Trophoblast cell (in vitro differentiated cells and primary cell): ENCODE measurements at regions not wholly inside any gene's neighbourhood (a gene's known extent, or its start where the extent isn't known, plus 50 kb on each side); places are given as distances from the start of the nearest gene placed in this dataset.

Experiments used
- DNase-seq, 2 donors: peaks; one replicate each; pipeline ENCODE4 v3.0.0-alpha.2; 2016
- H2AFZ ChIP-seq: 2 replicates; pipeline ENCODE4 v1.6.1; 2013; ENCODE audit warnings: low read length, moderate library complexity, mild to moderate bottlenecking; ENCODE audit not compliant: insufficient read depth, poor library complexity
- H2AK5ac ChIP-seq: 2 replicates; pipeline ENCODE4 v1.6.1; 2013; ENCODE audit warnings: mild to moderate bottlenecking, low read length
- H2BK120ac ChIP-seq: 2 replicates; pipeline ENCODE4 v1.6.1; 2013; ENCODE audit warnings: low read length, mild to moderate bottlenecking, moderate library complexity; ENCODE audit not compliant: insufficient read depth, poor library complexity
- H2BK12ac ChIP-seq: 2 replicates; pipeline ENCODE4 v1.6.1; 2013; ENCODE audit warnings: mild to moderate bottlenecking, low read length, moderate library complexity
- H2BK5ac ChIP-seq: 2 replicates; pipeline ENCODE4 v1.6.1; 2013; ENCODE audit warnings: low read length, low read depth, moderate library complexity, mild to moderate bottlenecking; ENCODE audit not compliant: poor library complexity
- H3K14ac ChIP-seq: 2 replicates; pipeline ENCODE4 v1.6.1; 2013; ENCODE audit warnings: mild to moderate bottlenecking, low read length
- H3K18ac ChIP-seq: 2 replicates; pipeline ENCODE4 v1.6.1; 2013; ENCODE audit warnings: mild to moderate bottlenecking, low read length
- H3K23ac ChIP-seq: 2 replicates; pipeline ENCODE4 v1.6.1; 2013; ENCODE audit warnings: low read length
- H3K27ac ChIP-seq: 2 replicates; pipeline ENCODE4 v1.5.1; 2013; ENCODE audit warnings: low read depth, mild to moderate bottlenecking, inconsistent platforms, low read length, moderate library complexity
- H3K27me3 ChIP-seq: 2 replicates; pipeline ENCODE4 v1.6.1; 2013; ENCODE audit warnings: inconsistent platforms, mild to moderate bottlenecking, low read length, moderate library complexity; ENCODE audit not compliant: insufficient read depth
- H3K36me3 ChIP-seq, 2 experiments: 1 replicate in 1 of 2; 2 replicates in 1 of 2; pipeline ENCODE4 v1.6.1; 2013; ENCODE audit warnings: low read length in 2 of 2, mild to moderate bottlenecking in 2 of 2, moderate library complexity in 1 of 2; ENCODE audit not compliant: insufficient read depth in 2 of 2, control insufficient read depth in 1 of 2
- H3K4ac ChIP-seq: 2 replicates; pipeline ENCODE4 v1.6.1; 2013; ENCODE audit warnings: low read depth, mild to moderate bottlenecking, low read length, moderate library complexity
- H3K4me1 ChIP-seq, 2 experiments: 1 replicate in 1 of 2; 2 replicates in 1 of 2; pipeline ENCODE4 v1.6.1; 2013; ENCODE audit warnings: low read length in 2 of 2, mild to moderate bottlenecking in 2 of 2, moderate library complexity in 1 of 2; ENCODE audit not compliant: insufficient read depth in 2 of 2, control insufficient read depth in 1 of 2
- H3K4me2 ChIP-seq: 2 replicates; pipeline ENCODE4 v1.6.1; 2013; ENCODE audit warnings: inconsistent platforms, mild to moderate bottlenecking, low read length, moderate library complexity
- H3K4me3 ChIP-seq: 2 replicates; pipeline ENCODE4 v1.5.1; 2013; ENCODE audit warnings: mild to moderate bottlenecking, low read depth, low read length, inconsistent platforms
- H3K79me1 ChIP-seq: one replicate; pipeline ENCODE4 v1.6.1; 2013; ENCODE audit warnings: low read length
- H3K79me2 ChIP-seq: 2 replicates; pipeline ENCODE4 v1.6.1; 2013; ENCODE audit warnings: low read length, mild to moderate bottlenecking; ENCODE audit not compliant: control insufficient read depth, insufficient read depth, poor library complexity
- H3K9ac ChIP-seq: 2 replicates; pipeline ENCODE4 v1.6.1; 2013; ENCODE audit warnings: mild to moderate bottlenecking, low read length
- H3K9me3 ChIP-seq: 2 replicates; pipeline ENCODE4 v1.6.1; 2013; ENCODE audit warnings: low read depth, mild to moderate bottlenecking, control low read depth, inconsistent platforms, low read length; ENCODE audit not compliant: insufficient read depth
- H4K12ac ChIP-seq: 2 replicates; pipeline ENCODE4 v1.6.1; 2013; ENCODE audit warnings: low read depth, mild to moderate bottlenecking, low read length, moderate library complexity
- H4K8ac ChIP-seq: 2 replicates; pipeline ENCODE4 v1.6.1; 2013; ENCODE audit warnings: low read depth, mild to moderate bottlenecking, low read length, moderate library complexity
- H4K91ac ChIP-seq: one replicate; pipeline ENCODE4 v1.6.1; 2013; ENCODE audit warnings: low read depth, mild to moderate bottlenecking, low read length, moderate library complexity
- WGBS: extraction: QIAGEN DNeasy Blood & Tissue Kit; methylation state at CpG from one replicate; pipeline ENCODE4 v1.1.7; 2013; ENCODE audit warnings: missing lambda C conversion rate; ENCODE audit not compliant: insufficient read length, insufficient coverage; ENCODE audit errors: extremely low coverage; 5-methylcytosine and 5-hydroxymethylcytosine counted together

DNA sequence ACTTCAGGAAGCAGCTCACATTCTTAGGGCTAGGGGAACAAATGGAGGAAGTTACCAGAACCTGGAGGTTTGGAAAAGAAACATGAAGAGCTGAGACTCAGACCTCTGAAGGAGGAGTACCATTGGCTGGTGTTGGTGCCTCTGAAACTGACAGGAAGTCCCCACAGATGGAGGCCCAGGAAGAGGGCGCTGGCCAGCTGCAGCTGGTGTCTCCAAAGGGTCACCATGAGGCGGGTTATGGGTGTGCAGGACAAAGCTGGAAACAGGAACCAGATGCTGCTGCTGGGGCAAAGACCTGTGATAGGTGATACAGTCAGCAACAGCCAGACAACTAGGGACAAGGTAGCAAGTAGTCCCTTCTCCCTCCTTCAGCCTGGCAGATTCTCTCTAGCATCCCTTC lies 136.5 kb upstream of the SERPINE2 start:
- no CpG with 5 or more reads among the region's 2 CpGs for WGBS
- H3K4me2 ChIP-seq = no peak overlapping the region
- no peaks in the 10 kb centered on the region for H3K79me1 ChIP-seq
- H2BK12ac ChIP-seq = no peak overlapping the region
- H3K4me3 ChIP-seq = no peak overlapping the region
- no peak overlapping the region for H3K23ac ChIP-seq
- peaks cover 6% of the 10 kb centered on the region for H3K9me3 ChIP-seq
- no peaks in the 10 kb centered on the region for H3K4me1 ChIP-seq
- no peak overlapping the region for H3K14ac ChIP-seq
- H3K4ac ChIP-seq = no peak overlapping the region
- no peaks in the 10 kb centered on the region for H3K36me3 ChIP-seq
- no peak overlapping the region for H2BK5ac ChIP-seq
- no peak overlapping the region for H4K12ac ChIP-seq
- no peak overlapping the region for H2BK120ac ChIP-seq
- DNase-seq = no peak
- H3K27ac ChIP-seq = no peak overlapping the region
- no peak overlapping the region for H2AK5ac ChIP-seq
- no peak overlapping the region for H4K91ac ChIP-seq
- no peak overlapping the region for H2AFZ ChIP-seq
- H3K27me3 ChIP-seq = no peaks in the 10 kb centered on the region
- no peak overlapping the region for H4K8ac ChIP-seq
- H3K18ac ChIP-seq = no peak overlapping the region
- H3K9ac ChIP-seq = no peak overlapping the region
- no peaks in the 10 kb centered on the region for H3K79me2 ChIP-seq

DNA sequence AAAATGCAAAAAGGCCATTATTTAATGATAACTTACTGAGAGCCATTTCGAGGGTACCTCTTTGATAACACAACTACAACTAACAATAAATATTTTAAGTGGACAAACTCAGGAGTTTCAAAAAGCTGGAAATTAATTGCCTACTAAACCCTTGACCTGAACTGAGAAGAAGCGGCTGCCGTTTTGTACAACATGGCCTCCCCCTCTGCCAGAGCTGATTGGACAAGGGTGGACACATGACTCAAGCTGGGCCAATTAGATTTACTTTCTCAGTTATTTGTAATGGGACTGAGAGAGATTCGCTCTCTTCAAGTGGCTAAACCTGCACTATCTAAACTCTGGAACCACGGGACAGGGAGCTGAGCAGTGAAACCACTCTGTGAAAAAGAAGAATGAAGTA lies 135.9 kb upstream of the SERPINE2 start:
- Histone ChIP-seq H3K23ac (no peak overlapping the region), H3K27ac (no peak overlapping the region), H2AFZ (no peak overlapping the region), H2BK5ac (no peak overlapping the region), H2BK12ac (no peak overlapping the region), H4K91ac (no peak overlapping the region), H3K79me2 (no peaks in the 10 kb centered on the region), H2BK120ac (no peak overlapping the region), H3K4ac (no peak overlapping the region), H3K9me3 (peaks cover 3% of the 10 kb centered on the region), H4K12ac (no peak overlapping the region), H3K9ac (no peak overlapping the region), H3K36me3 (no peaks in the 10 kb centered on the region), H3K14ac (no peak overlapping the region), H3K4me1 (no peaks in the 10 kb centered on the region), H2AK5ac (no peak overlapping the region), H3K18ac (no peak overlapping the region), H3K27me3 (no peaks in the 10 kb centered on the region), H3K4me2 (no peak overlapping the region), H3K79me1 (no peaks in the 10 kb centered on the region), H3K4me3 (no peak overlapping the region), H4K8ac (no peak overlapping the region)
- no peak for DNase-seq
- WGBS = no CpG with 5 or more reads among the region's 5 CpGs

GRCh38 chr2:224174521-224174920 lies 135.4 kb upstream of the SERPINE2 start:
- no peak overlapping the region for H3K4me2 ChIP-seq
- H3K18ac ChIP-seq = no peak overlapping the region
- H3K4me3 ChIP-seq = no peak overlapping the region
- no peaks in the 10 kb centered on the region for H3K27me3 ChIP-seq
- H2BK120ac ChIP-seq = no peak overlapping the region
- H3K14ac ChIP-seq = no peak overlapping the region
- no peak for DNase-seq
- H3K9me3 ChIP-seq = peaks cover 5% of the 10 kb centered on the region
- no peak overlapping the region for H3K27ac ChIP-seq
- H3K9ac ChIP-seq = no peak overlapping the region
- H4K8ac ChIP-seq = no peak overlapping the region
- no peak overlapping the region for H2AK5ac ChIP-seq
- no peaks in the 10 kb centered on the region for H3K79me2 ChIP-seq
- no peak overlapping the region for H2AFZ ChIP-seq
- no peaks in the 10 kb centered on the region for H3K4me1 ChIP-seq
- no peak overlapping the region for H2BK12ac ChIP-seq
- H4K91ac ChIP-seq = no peak overlapping the region
- H2BK5ac ChIP-seq = no peak overlapping the region
- no peak overlapping the region for H3K4ac ChIP-seq
- H3K36me3 ChIP-seq = no peaks in the 10 kb centered on the region
- no CpG with 5 or more reads among the region's 1 CpG for WGBS
- H4K12ac ChIP-seq = no peak overlapping the region
- H3K79me1 ChIP-seq = no peaks in the 10 kb centered on the region
- no peak overlapping the region for H3K23ac ChIP-seq

DNA sequence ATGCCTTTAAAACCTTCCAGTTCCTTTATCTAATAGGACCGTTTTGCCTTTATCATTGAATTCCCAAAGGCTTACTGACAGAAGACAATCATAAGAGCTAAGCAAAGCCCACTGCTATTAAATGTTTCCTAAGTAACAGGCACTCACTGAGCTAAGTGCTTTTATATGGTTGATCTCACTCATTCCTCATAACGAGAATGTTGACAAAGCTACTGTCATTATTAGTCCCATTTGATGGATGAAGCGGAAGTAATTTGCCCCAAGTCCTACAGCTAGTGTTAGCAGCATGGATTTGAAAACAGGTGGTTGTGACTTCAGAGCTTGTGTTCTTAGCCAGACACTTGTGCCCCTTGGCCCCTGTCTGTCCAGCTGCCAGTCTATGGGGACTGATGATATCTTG lies 134.8 kb upstream of the SERPINE2 start:
- no peak overlapping the region for H3K4ac ChIP-seq
- no peak overlapping the region for H3K23ac ChIP-seq
- H3K27ac ChIP-seq = no peak overlapping the region
- no CpG with 5 or more reads among the region's 3 CpGs for WGBS
- H4K12ac ChIP-seq = no peak overlapping the region
- no peaks in the 10 kb centered on the region for H3K36me3 ChIP-seq
- H3K4me2 ChIP-seq = no peak overlapping the region
- no peaks in the 10 kb centered on the region for H3K4me1 ChIP-seq
- H3K79me1 ChIP-seq = no peaks in the 10 kb centered on the region
- H2BK120ac ChIP-seq = no peak overlapping the region
- no peak overlapping the region for H3K18ac ChIP-seq
- no peak overlapping the region for H4K8ac ChIP-seq
- H3K14ac ChIP-seq = no peak overlapping the region
- no peak overlapping the region for H2AK5ac ChIP-seq
- no peaks in the 10 kb centered on the region for H3K79me2 ChIP-seq
- no peak for DNase-seq
- no peak overlapping the region for H2BK12ac ChIP-seq
- no peak overlapping the region for H3K4me3 ChIP-seq
- no peak overlapping the region for H4K91ac ChIP-seq
- H3K9me3 ChIP-seq = peaks cover 5% of the 10 kb centered on the region
- H2AFZ ChIP-seq = no peak overlapping the region
- H3K9ac ChIP-seq = no peak overlapping the region
- H2BK5ac ChIP-seq = no peak overlapping the region
- H3K27me3 ChIP-seq = no peaks in the 10 kb centered on the region

DNA sequence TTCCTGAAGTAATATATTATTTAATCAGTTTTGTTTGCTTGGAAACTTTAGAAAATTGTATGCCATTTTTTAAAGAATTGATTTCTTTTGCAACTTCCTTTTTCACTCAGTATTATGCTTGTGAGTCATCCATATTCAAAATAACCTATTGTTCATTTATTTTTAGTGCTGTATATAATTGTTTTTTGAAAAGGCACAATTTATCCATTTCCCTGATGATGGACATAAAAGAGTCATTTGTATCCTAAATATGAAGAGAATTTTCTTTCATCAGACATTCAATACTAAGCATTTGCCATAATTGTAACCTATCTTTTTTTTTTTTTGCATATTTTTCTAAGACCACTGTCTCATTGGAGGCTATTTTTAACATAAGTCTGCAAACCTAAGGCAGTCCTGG lies 134.1 kb upstream of the SERPINE2 start:
- Histone ChIP-seq H3K4ac (no peak overlapping the region), H3K79me2 (no peaks in the 10 kb centered on the region), H3K27me3 (no peaks in the 10 kb centered on the region), H2BK120ac (no peak overlapping the region), H3K4me1 (no peaks in the 10 kb centered on the region), H3K27ac (no peak overlapping the region), H2BK5ac (no peak overlapping the region), H3K18ac (no peak overlapping the region), H3K4me2 (no peak overlapping the region), H4K91ac (no peak overlapping the region), H3K23ac (no peak overlapping the region), H3K79me1 (no peaks in the 10 kb centered on the region), H4K12ac (no peak overlapping the region), H4K8ac (no peak overlapping the region), H2BK12ac (no peak overlapping the region), H2AFZ (no peak overlapping the region), H3K9ac (no peak overlapping the region), H3K4me3 (no peak overlapping the region), H3K14ac (no peak overlapping the region), H3K9me3 (peaks cover 5% of the 10 kb centered on the region), H3K36me3 (no peaks in the 10 kb centered on the region), H2AK5ac (no peak overlapping the region)
- no peak for DNase-seq
